HG03520 (cell line): ENCODE measurements at regions not wholly inside any gene's neighbourhood (a gene's known extent, or its start where the extent isn't known, plus 50 kb on each side); places are given as distances from the start of the nearest gene placed in this dataset.

Experiments
- ATAC-seq: cut with Tn5 transposase; IDR thresholded peaks from one replicate; pipeline ENCODE4 v1.9.1; 2021; ENCODE audit warnings: mild to moderate bottlenecking, moderate library complexity; ENCODE audit not compliant: unreplicated experiment

DNA sequence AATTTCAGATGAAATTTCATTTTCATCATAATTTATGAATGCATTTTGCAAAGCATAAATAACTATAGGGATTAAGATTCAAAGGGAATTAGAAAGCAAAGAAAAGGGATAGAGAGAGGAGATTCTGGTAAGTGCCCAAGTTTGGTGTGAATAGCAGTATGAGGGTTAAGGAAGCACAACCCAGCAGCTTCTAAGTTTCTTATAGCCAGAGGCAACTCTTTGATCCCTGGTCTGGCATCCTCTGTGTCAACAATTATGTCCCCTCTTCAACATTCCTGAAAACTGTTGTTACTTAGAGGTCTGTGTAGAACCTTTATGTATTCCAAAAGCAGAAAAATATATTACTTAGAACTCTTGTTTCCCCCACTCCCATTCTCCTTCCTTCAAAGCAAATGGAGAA lies 171.6 kb upstream of the SATB2 start:
- no peak for ATAC-seq

DNA sequence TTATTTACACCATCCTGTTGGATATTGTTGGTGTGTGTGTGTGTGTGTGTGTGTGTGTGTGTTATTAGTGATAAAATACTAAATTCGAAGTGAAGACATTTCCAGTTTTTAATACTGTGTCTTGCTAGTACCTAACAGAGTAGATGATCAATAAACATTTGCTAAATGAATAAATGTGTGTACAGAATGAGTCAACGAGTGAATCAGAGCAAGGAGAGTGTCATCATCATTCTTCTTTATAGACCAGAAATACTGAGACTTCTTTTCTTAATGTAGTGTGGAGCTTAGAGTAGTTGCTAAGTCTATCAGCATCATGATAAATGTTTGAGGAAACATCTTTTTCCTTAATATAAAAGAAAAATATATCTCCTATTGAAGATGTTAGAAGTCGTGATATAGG lies 169.7 kb upstream of the SATB2 start:
- no peak for ATAC-seq

DNA sequence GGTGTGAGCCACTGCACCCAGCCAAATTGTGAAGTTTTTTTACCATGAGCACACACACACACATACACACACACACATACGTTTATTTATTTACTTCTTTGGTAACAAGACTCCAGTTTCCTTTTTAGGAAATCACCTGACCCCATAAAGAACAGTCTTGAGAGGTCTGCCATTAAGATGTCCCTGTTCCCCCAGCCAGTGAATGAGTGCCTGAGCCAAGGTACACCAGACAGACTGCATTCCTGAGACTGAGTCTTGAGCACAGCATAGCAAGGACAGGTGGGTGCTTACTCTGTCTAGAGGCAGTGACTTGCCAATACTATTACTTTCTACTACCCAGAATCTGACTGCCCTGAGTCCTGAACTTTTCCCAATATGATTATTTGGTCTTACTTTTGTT lies 167.2 kb upstream of the SATB2 start:
- no peak for ATAC-seq

DNA sequence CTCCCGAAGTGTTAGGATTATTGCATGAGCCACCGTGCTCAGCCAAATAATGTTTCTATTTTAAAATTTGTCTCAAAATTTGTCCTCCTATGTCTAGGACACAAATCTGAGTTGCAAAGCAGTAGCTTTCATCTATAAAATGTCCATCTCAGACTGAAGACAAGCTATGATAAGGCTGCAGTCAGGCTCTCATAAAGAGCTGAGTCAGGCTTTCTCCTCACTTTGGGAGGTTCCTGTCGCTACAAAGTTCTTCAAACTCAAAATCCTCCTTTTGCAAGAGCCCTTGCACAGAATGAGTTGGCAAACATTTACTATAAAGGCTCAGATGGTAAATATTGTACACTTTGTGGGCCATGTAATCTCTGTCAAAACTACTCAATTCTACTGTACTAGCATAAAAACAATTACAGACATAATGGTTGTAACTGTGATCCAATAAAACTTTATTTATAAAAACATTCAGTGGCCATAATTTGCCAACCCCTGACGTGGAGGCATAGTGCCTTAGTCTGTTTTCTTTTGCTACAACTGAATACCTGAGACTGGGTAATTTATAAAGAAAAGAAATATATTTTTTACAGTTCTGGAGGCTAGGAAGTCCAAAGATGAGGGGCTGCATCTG lies 154.9 kb upstream of the SATB2 start:
- ATAC-seq = no peak

DNA sequence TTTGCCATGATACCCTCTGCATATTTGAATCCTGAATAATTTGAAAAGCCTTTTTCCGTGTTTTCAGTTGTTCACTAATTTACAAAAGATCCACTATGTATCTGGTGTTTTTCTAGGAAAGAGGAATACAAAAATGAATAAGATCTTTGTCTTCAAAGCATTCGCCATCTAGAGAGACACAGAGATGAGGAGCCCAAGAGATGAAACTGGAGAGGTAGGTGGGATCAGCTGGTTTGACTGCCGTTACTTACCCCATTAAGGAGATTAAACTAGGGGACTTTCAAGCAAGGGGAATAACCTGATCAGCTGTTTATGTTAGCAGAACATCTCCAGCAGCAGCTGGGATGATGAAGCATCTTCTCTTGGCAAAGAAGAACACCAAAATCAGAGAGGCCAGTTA lies 150.2 kb upstream of the SATB2 start:
- no peak for ATAC-seq

DNA sequence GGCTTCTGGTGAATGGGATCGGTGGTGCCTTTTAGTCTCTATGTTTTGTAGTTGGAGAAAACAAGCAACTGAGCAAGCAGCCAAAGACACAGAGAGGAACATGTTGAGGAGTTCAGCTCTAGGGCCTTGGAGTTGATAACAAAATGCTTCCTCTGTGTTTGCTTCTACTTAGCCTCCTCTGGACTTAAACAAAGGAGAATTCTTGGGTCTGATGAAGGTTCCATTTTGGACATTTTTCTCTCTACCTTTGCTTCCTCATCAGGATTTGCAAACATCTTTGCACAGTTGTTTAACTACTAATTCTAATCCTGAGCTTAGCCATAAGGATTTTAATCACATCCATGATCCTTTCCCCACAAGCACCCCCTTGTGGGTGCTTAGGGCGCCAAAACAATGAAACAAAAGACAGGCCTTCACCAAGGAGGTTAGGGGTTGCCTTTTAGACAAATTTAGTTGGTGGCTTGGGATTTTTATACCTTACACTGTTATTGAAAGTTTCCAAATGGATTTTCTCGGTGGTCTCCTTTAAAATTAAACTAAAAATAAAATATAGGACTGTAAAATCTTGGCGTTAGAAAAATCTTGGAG lies 148.5 kb upstream of the SATB2 start:
- ATAC-seq = no peak

DNA sequence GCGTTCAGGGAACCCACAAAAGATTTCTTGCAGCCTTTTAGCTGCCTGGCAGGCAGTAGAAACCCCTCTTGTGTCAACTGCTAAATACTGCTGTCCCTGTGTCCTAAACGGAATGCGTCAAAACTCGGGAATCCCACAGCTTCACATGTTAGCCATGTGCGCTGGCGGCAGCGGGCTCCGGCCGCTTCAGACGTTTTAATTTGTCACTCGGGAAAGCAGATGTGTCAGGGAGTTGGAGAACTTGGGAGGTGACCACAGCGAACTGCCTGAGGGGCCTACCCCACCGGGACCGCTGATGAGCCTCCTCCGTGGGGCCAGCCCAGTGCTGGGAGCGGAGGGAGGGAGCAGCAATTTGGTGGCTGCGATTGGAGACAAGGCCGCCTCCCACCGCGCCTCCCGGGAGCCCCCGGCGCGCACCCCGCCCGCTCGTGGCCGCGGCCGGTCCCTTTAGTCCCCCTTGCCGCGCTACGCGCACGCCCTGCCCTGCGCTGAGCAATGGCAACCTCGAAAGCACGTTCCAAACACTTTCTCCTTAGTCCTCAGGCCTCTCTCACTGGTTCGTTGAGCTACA lies 146.1 kb upstream of the SATB2 start:
- ATAC-seq = no peak

DNA sequence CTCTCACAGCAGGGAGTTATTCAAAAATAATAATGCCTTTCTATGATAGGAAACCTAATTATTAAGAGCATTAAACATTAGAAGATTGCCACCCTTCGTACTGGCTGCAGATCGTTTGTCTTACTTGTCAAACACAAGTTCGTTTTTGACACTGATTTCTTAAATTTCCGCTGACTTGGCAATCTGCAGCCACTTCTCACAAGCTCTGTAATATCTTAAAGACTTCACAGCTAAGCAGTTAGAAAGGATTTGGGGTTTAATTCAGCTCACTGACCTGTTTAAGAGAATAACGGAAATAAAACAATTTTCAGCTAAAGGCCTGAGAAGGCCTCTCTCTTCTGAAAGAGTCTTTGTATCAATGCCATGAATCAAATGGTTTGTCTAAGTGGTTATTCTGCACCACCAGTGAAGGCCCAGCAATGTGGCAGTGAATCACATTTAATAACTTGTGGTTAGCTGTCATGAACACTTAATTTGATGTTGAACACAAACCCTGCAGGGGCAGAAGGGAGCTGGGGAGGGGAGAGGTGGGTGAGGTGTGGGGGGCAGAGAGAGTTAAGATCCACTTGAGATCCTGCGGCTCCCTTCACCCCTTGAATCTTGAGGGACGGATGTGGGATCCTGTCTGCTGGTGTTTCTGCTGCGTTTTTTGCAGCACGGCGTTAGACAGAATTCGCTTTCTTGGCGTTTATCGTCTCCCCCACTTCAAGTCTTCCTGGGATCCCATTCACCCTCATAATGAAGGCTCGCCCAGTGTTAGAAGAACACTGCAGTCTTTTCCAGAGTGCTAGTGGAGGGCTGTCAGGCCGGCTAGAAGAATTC lies 145.4 kb upstream of the SATB2 start:
- ATAC-seq = no peak

DNA sequence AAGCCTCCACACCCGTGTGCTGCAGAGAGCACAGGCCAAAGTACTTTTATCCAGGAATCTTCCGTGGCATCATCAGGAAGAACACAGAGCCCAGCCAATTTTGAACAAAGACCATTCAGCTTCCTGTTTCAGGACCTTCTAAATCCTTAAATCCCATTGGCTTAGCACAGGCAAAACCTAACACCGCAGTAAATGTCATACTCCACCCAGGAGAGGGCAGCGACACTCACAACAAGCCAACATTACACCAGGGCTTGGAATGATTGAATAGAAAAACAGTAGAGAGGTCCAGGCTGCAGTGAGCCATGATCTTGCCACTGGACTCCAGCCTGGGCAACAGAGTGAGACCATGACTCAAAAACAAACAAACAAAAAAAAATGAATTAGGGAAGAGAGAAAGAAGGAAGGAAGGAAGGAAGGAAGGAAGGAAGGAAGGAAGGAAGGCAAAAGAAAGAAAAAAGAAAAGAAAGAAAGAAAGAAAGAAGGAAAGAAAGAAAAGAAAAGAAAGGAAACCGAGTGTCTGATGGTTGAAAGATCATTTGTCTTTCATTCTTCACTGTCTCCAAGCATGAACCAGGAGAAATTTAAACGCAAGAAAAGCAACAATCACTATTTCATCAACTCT lies 144.6 kb upstream of the SATB2 start:
- no peak for ATAC-seq

DNA sequence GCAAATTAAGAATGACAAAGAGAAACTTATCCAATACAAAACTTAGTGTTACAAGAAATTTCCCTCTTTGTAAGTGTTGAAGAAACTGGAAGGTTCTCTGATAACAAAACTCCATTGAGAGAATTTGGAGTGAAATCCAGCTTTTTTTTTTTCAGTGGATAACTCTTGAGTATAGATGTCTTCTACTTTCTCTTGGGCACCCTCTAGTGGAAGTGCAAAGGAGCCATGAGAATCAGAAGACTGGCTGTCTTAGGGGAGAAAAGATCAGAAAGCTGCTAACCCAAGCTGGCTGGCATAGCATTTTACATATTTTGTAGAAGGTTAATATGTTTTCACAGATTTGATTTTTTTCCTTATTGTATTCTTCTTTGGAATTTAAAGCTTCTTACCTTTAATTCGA lies 138.8 kb upstream of the SATB2 start:
- no peak for ATAC-seq

DNA sequence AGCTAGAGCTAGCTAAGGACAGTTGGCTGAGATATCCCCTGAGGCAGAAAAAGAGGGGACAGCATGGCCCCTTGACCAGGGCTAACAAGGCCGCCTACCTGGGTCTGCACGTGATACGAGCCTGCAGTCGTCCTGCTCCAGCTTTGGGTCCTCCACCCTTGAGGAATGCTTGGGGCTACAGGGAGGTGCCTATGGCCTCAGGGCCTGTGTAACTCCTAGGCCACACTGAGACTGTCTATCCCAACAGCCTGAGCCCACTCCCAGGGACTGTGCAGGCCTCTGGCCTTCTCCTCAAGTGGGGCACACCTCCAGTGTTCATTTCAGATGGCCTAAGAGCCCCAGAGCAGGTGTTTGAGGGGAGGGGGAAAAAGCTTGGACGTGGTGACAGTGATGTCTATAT lies 136.7 kb upstream of the SATB2 start:
- no peak for ATAC-seq

DNA sequence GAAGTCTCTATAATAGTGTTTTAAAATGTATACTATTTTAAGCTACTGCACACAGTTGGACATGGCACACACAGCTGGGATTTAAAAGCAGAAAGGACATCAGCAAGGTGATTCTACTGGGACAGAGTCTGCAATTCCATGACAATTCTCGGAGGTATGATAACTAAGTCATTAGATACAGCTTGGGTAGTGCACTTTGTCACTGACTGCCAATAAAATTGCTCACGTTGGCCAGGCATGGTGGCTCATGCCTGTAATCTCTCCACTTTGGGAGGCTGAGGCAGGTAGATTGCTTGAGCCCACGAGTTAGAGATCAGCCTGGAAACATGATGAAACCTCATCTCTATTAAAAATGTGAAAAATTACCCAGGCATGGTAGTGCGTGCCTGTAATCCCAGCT lies 134.1 kb upstream of the SATB2 start:
- no peak for ATAC-seq

DNA sequence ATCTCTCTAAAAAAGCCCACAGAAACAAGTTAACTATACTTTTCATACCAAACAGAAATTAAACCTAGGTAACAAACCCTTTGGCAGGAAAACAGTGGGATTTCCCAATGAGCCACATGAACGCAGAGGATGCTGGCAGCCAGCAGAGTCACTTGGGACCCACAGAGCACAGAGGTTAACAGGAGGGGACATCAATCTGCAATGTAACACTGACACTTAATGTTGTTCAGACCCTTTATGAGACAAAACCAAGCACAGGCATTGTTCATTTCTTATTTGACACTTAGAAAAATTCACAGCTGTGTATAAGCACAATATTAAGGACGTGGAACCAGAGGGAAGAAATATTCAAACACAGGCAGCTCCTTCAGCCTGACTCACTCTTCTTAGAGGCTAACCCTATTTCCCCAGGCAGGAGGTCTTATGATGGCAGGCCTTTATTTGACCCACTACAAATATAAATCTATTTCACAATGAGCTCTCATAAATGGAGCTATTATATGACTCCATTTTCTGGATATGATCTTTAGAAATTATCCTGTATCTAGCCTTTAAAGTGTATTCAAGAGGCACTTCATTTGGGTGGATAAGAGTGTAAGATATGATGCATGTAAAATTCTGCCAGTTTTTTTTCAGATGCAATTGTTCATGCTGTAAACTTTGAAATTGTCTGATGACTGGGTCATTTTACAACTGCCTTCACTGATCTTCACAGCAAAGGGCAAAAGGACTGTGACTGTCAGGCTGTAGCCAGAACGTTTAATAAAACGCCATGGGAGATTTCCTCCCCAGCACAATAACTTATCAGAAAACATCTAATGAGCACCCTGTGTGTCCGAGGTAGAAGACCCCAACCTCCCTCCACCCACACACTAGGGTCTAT lies 132.8 kb upstream of the SATB2 start:
- no peak for ATAC-seq

DNA sequence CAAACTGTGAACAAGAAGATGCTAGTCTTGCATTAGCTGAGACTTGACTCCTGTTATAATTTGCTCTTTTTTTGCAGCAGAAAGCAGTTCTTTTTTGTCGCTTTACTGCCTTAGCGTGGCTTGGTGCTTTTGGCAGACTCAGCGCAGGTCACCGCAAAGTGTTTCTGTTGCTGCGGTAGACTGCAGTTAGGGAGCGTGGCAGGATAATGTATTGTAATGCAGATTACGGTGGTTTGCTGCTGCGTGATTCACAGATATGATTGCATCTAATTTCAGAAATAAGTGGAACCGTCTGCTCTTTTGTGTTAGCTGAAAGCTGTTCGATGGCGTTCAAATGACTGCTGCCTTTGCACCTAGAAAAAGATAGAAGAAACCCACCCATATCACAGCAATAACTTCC lies 131.6 kb upstream of the SATB2 start:
- ATAC-seq = no peak

DNA sequence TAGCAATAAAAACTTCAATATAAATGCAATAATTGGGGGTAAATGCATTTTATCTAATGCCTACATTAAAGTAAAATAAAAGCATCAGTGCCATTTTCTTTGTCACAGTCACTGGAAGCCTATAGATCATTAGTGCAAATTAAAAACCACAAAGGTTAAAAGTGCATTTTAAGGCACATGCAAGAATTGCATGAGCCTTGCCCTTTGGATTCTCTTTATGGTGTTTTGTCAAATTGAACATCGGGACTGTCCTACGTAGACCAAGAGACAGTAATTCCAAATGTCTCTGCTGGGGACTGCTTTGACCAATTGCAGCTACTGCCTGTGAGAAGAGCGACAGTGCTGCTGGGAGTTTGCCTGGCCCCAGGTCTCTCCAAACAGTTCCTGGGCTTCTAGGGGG lies 130.3 kb upstream of the SATB2 start:
- ATAC-seq = no peak

DNA sequence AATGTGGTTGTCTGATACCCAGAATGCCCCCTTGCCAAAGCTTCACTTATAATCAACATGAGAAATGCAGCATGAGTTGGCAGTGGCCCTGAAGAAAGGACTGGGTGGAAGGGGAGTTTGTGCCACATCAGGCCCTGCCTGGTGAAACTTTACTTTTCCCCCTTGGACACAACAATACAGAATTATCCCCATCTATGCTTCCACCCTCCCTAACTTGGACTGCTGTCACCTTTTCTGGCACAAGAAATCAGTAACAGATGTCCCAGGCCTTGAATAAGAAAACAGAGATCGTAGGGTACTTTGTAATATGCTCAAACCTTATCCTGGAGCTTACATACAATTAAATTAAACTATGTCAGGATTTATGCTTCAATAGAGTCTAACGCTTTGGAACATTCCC lies 128.9 kb upstream of the SATB2 start:
- no peak for ATAC-seq

DNA sequence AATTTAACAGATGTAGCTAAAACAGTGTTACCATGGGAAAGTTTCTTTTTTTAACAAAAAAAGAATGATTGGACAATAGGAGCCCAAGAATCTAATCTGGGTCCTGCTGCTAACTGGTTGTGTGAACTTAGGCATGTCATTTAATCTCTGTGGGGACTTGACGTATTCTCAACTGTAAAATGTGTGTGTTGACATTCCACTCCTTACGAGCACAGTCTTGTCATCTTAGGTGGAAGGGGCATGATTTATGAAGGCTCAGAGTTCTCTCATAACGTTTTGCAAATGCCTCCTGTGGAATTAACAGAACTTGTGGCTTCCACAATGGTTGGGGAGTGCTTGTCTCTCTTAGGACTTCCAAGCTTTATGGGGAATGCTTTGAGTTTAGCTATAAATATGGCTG lies 125.9 kb upstream of the SATB2 start:
- ATAC-seq = no peak

DNA sequence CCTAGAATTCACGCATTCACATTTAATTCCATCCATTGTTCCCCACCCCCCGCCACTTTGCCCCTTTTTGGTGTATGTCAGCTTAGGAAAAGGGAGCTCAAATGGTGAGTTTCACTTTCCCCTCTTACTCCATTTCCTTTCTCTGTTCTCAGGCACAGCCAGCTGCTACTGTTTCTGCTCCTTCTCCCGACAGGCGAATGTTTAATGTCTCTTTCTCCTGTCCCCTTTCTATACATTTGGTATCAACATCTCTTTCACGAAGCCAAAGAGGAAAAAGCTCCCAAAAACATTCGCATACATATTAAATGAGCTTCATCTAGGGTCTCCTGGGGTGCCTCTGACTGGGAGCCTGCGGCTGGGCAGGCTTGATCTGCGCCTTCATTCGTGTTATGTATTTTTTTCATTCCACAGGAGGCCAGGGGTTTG lies 124.2 kb upstream of the SATB2 start:
- ATAC-seq = no peak

DNA sequence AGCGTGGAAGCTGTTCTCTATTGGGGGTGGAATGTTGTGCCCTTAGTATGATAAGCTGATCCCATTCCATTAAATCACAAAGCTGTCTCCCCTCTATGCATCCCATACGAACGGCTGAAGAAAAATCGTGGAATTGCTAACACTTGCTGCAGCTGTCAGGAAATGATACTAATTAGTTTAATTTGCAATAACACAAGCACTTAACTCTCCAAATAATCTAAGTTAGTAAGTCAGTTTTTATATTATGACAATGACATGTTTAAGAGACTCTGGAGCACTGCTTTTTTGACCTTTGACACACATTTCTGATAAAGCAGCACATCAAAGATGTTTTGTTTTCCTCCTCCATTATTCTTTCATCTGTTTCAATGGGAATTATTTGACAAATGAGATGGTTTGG lies 123.7 kb upstream of the SATB2 start:
- no peak for ATAC-seq

DNA sequence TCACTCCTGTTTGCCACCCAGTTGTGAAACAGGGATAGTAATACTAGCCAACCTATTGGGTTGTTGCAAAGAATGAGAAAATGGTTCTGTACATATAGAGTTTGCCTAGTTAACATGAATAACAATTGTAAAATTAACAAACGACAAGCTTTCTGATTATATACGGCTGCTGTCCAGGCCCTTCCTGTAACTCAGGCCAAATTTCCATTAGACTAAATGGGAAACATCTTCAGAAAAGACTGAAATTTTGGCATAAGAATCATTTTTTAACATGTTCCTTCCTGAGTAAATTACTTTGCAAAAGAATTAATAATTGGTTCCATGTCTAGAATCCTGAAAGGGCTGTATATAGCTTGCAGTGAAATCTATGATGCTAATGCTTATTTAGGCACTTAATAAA lies 117.7 kb upstream of the SATB2 start:
- ATAC-seq = no peak

DNA sequence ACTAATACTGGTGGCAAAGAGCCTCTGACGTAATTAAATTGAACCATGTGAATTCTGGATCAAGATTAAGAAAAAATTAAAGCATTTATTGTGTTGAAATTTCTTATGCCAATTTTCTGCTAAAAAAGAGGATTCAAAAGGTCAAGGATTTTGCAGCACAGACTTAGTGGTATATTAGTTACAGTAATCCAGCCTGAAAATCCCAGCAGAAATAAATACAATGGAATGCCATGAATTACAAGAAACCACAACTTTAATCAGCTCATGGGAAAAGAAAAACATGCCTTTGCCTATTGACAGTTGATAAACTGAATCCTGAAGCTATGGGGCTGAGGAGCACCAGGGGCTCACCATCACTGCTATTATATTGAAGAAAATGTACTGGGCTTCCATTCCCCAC lies 114.8 kb upstream of the SATB2 start:
- no peak for ATAC-seq
